ENCODE measurements at regions not wholly inside any gene's neighbourhood (a gene's known extent, or its start where the extent isn't known, plus 50 kb on each side); places are given as distances from the start of the nearest gene placed in this dataset.

- TF ChIP-seq EZH2phosphoT487 (IDR thresholded peaks at IDR 0.05; ENCODE audit: borderline replicate concordance, low read length) (no peak), CTCF (IDR thresholded peaks at IDR 0.05; ENCODE audit: low read depth, low read length, poor library complexity, severe bottlenecking) (no peak)
These were observed 421.0 kb upstream of the MIR17HG start for GRCh38 chr13:90926459-90926858.
